GM04503 (cell line): ENCODE measurements at regions not wholly inside any gene's neighbourhood (a gene's known extent, or its start where the extent isn't known, plus 50 kb on each side); places are given as distances from the start of the nearest gene placed in this dataset.

ENCODE experiments used
- DNase-seq: peaks from one replicate; pipeline ENCODE4 v3.0.0-alpha.2; 2012; ENCODE audit warnings: low read depth

- DNase-seq: no peak
These were observed 152.3 kb downstream of the BTC start for GRCh38 chr4:74642006-74642405.

GRCh38 chr4:74649193-74649592 lies 145.1 kb downstream of the BTC start:
- no peak for DNase-seq

GRCh38 chr4:74651198-74651597 lies 143.1 kb downstream of the BTC start:
- no peak for DNase-seq

GRCh38 chr4:74653331-74654229 lies 140.7 kb downstream of the BTC start:
- no peak for DNase-seq

GRCh38 chr4:74654230-74654681 lies 140.1 kb downstream of the BTC start:
- DNase-seq: no peak

- DNase-seq: no peak
These were observed 137.7 kb downstream of the BTC start for GRCh38 chr4:74656596-74656995.

GRCh38 chr4:74658116-74658515 lies 136.2 kb downstream of the BTC start:
- DNase-seq: no peak

- DNase-seq: peak; percentile 94
These were observed 134.5 kb downstream of the BTC start for GRCh38 chr4:74659576-74660411.

GRCh38 chr4:74660866-74661265 lies 133.5 kb downstream of the BTC start:
- no peak for DNase-seq

GRCh38 chr4:74661427-74662201 lies 132.7 kb downstream of the BTC start:
- no peak for DNase-seq

GRCh38 chr4:74663631-74664030 lies 130.7 kb downstream of the BTC start:
- no peak for DNase-seq

- no peak for DNase-seq
These were observed 129.0 kb downstream of the BTC start for GRCh38 chr4:74665346-74665745.

GRCh38 chr4:74665876-74666275 lies 128.4 kb downstream of the BTC start:
- DNase-seq: no peak

GRCh38 chr4:74667438-74667837 lies 126.9 kb downstream of the BTC start:
- no peak for DNase-seq

- no peak for DNase-seq
These were observed 126.4 kb downstream of the BTC start for GRCh38 chr4:74667944-74668343.

GRCh38 chr4:74669702-74670101 lies 124.6 kb downstream of the BTC start:
- no peak for DNase-seq

- DNase-seq: no peak
These were observed 123.7 kb downstream of the BTC start for GRCh38 chr4:74670583-74670982.

- no peak for DNase-seq
These were observed 123.1 kb downstream of the BTC start for GRCh38 chr4:74671080-74671698.

- no peak for DNase-seq
These were observed 119.6 kb downstream of the BTC start for GRCh38 chr4:74674750-74675149.

GRCh38 chr4:74675673-74676279 lies 118.5 kb downstream of the BTC start:
- no peak for DNase-seq
